ENCODE measurements at regions not wholly inside any gene's neighbourhood (a gene's known extent, or its start where the extent isn't known, plus 50 kb on each side); places are given as distances from the start of the nearest gene placed in this dataset.

- no peak for TF ChIP-seq CTCF (IDR thresholded peaks at IDR 0.05; ENCODE audit: extremely low read depth, insufficient read depth, missing control alignments)
- no peak for DNase-seq (ENCODE audit: low spot score)
- in situ Hi-C loops (cut with MboI; ENCODE audit: low pct_unique_long_range_greater_than_20kb, low sequenced_read_pairs, unreplicated experiment), result no loop called here
These were observed 1583.6 kb upstream of the TMEFF2 start for GRCh38 chr2:193778293-193778692.

- DNase-seq (ENCODE audit: low spot score), result no peak
- TF ChIP-seq CTCF (IDR thresholded peaks at IDR 0.05; ENCODE audit: extremely low read depth, insufficient read depth, missing control alignments), result no peak
- in situ Hi-C loops (cut with MboI; ENCODE audit: low pct_unique_long_range_greater_than_20kb, low sequenced_read_pairs, unreplicated experiment), result no loop called here
These were observed 1582.3 kb upstream of the TMEFF2 start for GRCh38 chr2:193776988-193777387.

GRCh38 chr2:193774166-193774565 is 1579.4 kb upstream of the TMEFF2 start:
- no peak for DNase-seq (ENCODE audit: low spot score)
- in situ Hi-C loops (cut with MboI; ENCODE audit: low pct_unique_long_range_greater_than_20kb, low sequenced_read_pairs, unreplicated experiment), result no loop called here
- no peak for TF ChIP-seq CTCF (IDR thresholded peaks at IDR 0.05; ENCODE audit: extremely low read depth, insufficient read depth, missing control alignments)

- TF ChIP-seq CTCF (IDR thresholded peaks at IDR 0.05; ENCODE audit: extremely low read depth, insufficient read depth, missing control alignments), result no peak
- DNase-seq (ENCODE audit: low spot score), result no peak
- in situ Hi-C loops (cut with MboI; ENCODE audit: low pct_unique_long_range_greater_than_20kb, low sequenced_read_pairs, unreplicated experiment), result no loop called here
These were observed 1556.6 kb upstream of the TMEFF2 start for GRCh38 chr2:193751299-193751698.

GRCh38 chr2:193749485-193749884 is 1554.8 kb upstream of the TMEFF2 start:
- DNase-seq (ENCODE audit: low spot score), result no peak
- in situ Hi-C loops (cut with MboI; ENCODE audit: low pct_unique_long_range_greater_than_20kb, low sequenced_read_pairs, unreplicated experiment), result no loop called here
- no peak for TF ChIP-seq CTCF (IDR thresholded peaks at IDR 0.05; ENCODE audit: extremely low read depth, insufficient read depth, missing control alignments)

- in situ Hi-C loops (cut with MboI; ENCODE audit: low pct_unique_long_range_greater_than_20kb, low sequenced_read_pairs, unreplicated experiment), result no loop called here
- DNase-seq (ENCODE audit: low spot score), result no peak
- no peak for TF ChIP-seq CTCF (IDR thresholded peaks at IDR 0.05; ENCODE audit: extremely low read depth, insufficient read depth, missing control alignments)
These were observed 1548.4 kb upstream of the TMEFF2 start for GRCh38 chr2:193743089-193743488.

- DNase-seq (ENCODE audit: low spot score), result no peak
- in situ Hi-C loops (cut with MboI; ENCODE audit: low pct_unique_long_range_greater_than_20kb, low sequenced_read_pairs, unreplicated experiment), result no loop called here
- no peak for TF ChIP-seq CTCF (IDR thresholded peaks at IDR 0.05; ENCODE audit: extremely low read depth, insufficient read depth, missing control alignments)
These were observed 1544.2 kb upstream of the TMEFF2 start for GRCh38 chr2:193738892-193739291.
